A673 (cell line): ENCODE measurements at regions not wholly inside any gene's neighbourhood (a gene's known extent, or its start where the extent isn't known, plus 50 kb on each side); places are given as distances from the start of the nearest gene placed in this dataset.

ENCODE experiments used
- BruUV-seq: library from RNA; stranded (reverse); fragments of 400-500 nt; replicated peaks from 2 replicates; lab custom pipeline; 2021; lab: Mats Ljungman, UMichigan
- CTCF ChIA-PET: fragments of 300-600 bp; sonication (Branson Sonifier 250); formaldehyde crosslinking; loops from one replicate; lab custom pipeline; 2022; ENCODE audit warnings: antibody characterized with exemption; lab: Charles Lee
- POLR2A ChIA-PET: fragments of 300-600 bp; sonication (Branson Sonifier 250); formaldehyde crosslinking; loops from one replicate; lab custom pipeline; 2022; ENCODE audit warnings: antibody characterized with exemption; ENCODE audit not compliant: low non-redundant PET; lab: Charles Lee
- DNase-seq: peaks from one replicate; pipeline ENCODE4 v3.0.0-alpha.2; 2015; ENCODE audit warnings: low spot score
- H3K27ac ChIP-seq: fragments of 200-600 bp; sonication (generic); 2 replicates; pipeline ENCODE4 v1.5.1; 2016; ENCODE audit warnings: mixed run types, low read depth, mild to moderate bottlenecking, mixed read lengths, antibody characterized with exemption, low read length; ENCODE audit not compliant: poor library complexity, severe bottlenecking
- H3K27me3 ChIP-seq: fragments of 200-600 bp; sonication (generic); replicated peaks from 2 replicates; pipeline ENCODE4 v1.6.1; 2017; ENCODE audit warnings: mixed run types, low read depth, mild to moderate bottlenecking, mixed read lengths, antibody characterized with exemption, low read length; ENCODE audit not compliant: insufficient read depth, poor library complexity
- H3K36me3 ChIP-seq: fragments of 200-600 bp; sonication (generic); 2 replicates; pipeline ENCODE4 v1.6.1; 2016; ENCODE audit warnings: mixed run types, mild to moderate bottlenecking, mixed read lengths, antibody characterized with exemption, low read length; ENCODE audit not compliant: insufficient read depth, poor library complexity, severe bottlenecking
- H3K4me1 ChIP-seq: fragments of 200-600 bp; sonication (generic); 2 replicates; pipeline ENCODE4 v1.6.1; 2017; ENCODE audit warnings: mixed run types, mild to moderate bottlenecking, mixed read lengths, antibody characterized with exemption, low read length; ENCODE audit not compliant: insufficient read depth, poor library complexity, severe bottlenecking
- H3K4me3 ChIP-seq: fragments of 200-600 bp; sonication (generic); 2 replicates; pipeline ENCODE4 v1.5.1; 2016; ENCODE audit warnings: low read depth, mixed run types, mild to moderate bottlenecking, mixed read lengths, low read length; ENCODE audit not compliant: poor library complexity, severe bottlenecking
- H3K9me3 ChIP-seq: fragments of 200-600 bp; sonication (generic); 2 replicates; pipeline ENCODE4 v1.6.1; 2016; ENCODE audit warnings: mixed run types, low read depth, mild to moderate bottlenecking, mixed read lengths, antibody characterized with exemption, low read length; ENCODE audit not compliant: poor library complexity, severe bottlenecking
- CTCF ChIP-seq: fragments of 300-800, 200-600 bp; sonication (generic); conservative IDR thresholded peaks from 2 replicates; pipeline ENCODE4 v1.5.1; 2017; ENCODE audit warnings: low read depth, mild to moderate bottlenecking, antibody characterized with exemption, low read length, moderate library complexity, mixed read lengths
- EZH2 ChIP-seq: fragments of 200-600 bp; sonication (generic); IDR thresholded peaks from 2 replicates; pipeline ENCODE4 v1.6.1; 2017; ENCODE audit warnings: borderline replicate concordance, low read depth, mild to moderate bottlenecking, mixed read lengths, antibody characterized with exemption, low read length; ENCODE audit not compliant: poor library complexity, severe bottlenecking
- intact Hi-C: fragments of 100-400 bp; cut with micrococcal nuclease; formaldehyde crosslinking; loops from one replicate; pipeline ENCODE4 v1.10.0; 2022; ENCODE audit not compliant: unreplicated experiment

- POLR2A ChIA-PET, result no interaction called here
- DNase-seq, result no peak
- Histone ChIP-seq H3K9me3 (no peaks in the 10 kb centered on the region), H3K27me3 (no peaks in the 10 kb centered on the region), H3K27ac (no peak overlapping the region), H3K36me3 (no peaks in the 10 kb centered on the region), H3K4me1 (no peaks in the 10 kb centered on the region), H3K4me3 (no peak overlapping the region)
- CTCF ChIA-PET, result no interaction called here
- no TSS peak for BruUV-seq
- intact Hi-C loops, result no loop called here
- TF ChIP-seq EZH2, result no peak
Observed at GRCh38 chr12:125619723-125620122, 554.5 kb downstream of the AACS start.

- CTCF ChIA-PET, result no interaction called here
- intact Hi-C loops, result no loop called here
- no peak for TF ChIP-seq CTCF
- TF ChIP-seq EZH2, result no peak
- H3K4me3 ChIP-seq, result no peak overlapping the region
- POLR2A ChIA-PET, result no interaction called here
- BruUV-seq, result no TSS peak
- peaks cover 9% of the 10 kb centered on the region for H3K27me3 ChIP-seq
- H3K4me1 ChIP-seq, result no peaks in the 10 kb centered on the region
- no peak overlapping the region for H3K27ac ChIP-seq
- H3K36me3 ChIP-seq, result no peaks in the 10 kb centered on the region
- no peaks in the 10 kb centered on the region for H3K9me3 ChIP-seq
- no peak for DNase-seq
Observed at GRCh38 chr12:125633686-125634085, 568.5 kb downstream of the AACS start.

- peaks cover 9% of the 10 kb centered on the region for H3K27me3 ChIP-seq
- ChIA-PET POLR2A (no interaction called here), CTCF (no interaction called here)
- H3K4me1 ChIP-seq, result no peaks in the 10 kb centered on the region
- no TSS peak for BruUV-seq
- intact Hi-C loops, result no loop called here
- no peak for TF ChIP-seq CTCF
- TF ChIP-seq EZH2, result no peak
- H3K27ac ChIP-seq, result no peak overlapping the region
- no peaks in the 10 kb centered on the region for H3K9me3 ChIP-seq
- DNase-seq, result no peak
- no peak overlapping the region for H3K4me3 ChIP-seq
- no peaks in the 10 kb centered on the region for H3K36me3 ChIP-seq
Observed at GRCh38 chr12:125634813-125635212, 569.6 kb downstream of the AACS start.

GRCh38 chr12:125639826-125640225, 574.6 kb downstream of the AACS start:
- Histone ChIP-seq H3K4me3 (no peak overlapping the region), H3K27ac (no peak overlapping the region), H3K9me3 (no peaks in the 10 kb centered on the region), H3K4me1 (no peaks in the 10 kb centered on the region), H3K36me3 (no peaks in the 10 kb centered on the region), H3K27me3 (peaks cover 9% of the 10 kb centered on the region)
- BruUV-seq, result no TSS peak
- intact Hi-C loops, result no loop called here
- no peak for DNase-seq
- no peak for TF ChIP-seq EZH2
- TF ChIP-seq CTCF, result no peak
- POLR2A ChIA-PET, result no interaction called here
- CTCF ChIA-PET, result no interaction called here
